IMR-90 (cell line): ENCODE measurements at regions not wholly inside any gene's neighbourhood (a gene's known extent, or its start where the extent isn't known, plus 50 kb on each side); places are given as distances from the start of the nearest gene placed in this dataset.

ENCODE experiments used
- ATAC-seq: fragments of 200-7000 bp; cut with Tn5 transposase; 2 replicates; pipeline ENCODE4 v1.9.1; 2020; ENCODE audit warnings: low read depth, mild to moderate bottlenecking, moderate library complexity
- BruUV-seq: library from RNA; stranded (reverse); fragments of 400-500 nt; replicated peaks from 2 replicates; lab custom pipeline; 2021; lab: Mats Ljungman, UMichigan
- CTCF ChIA-PET: fragments of 300-600 bp; formaldehyde crosslinking; extraction: SDS; loops from one replicate; lab custom pipeline; 2021; ENCODE audit warnings: antibody characterized with exemption; lab: Yijun Ruan, JAX
- POLR2A ChIA-PET: fragments of 300-600 bp; sonication (Branson Sonifier 250); formaldehyde crosslinking; loops from one replicate; lab custom pipeline; 2022; ENCODE audit warnings: antibody characterized with exemption; ENCODE audit not compliant: unreplicated experiment; lab: Charles Lee
- DNase-seq: peaks from one replicate; pipeline ENCODE4 v3.0.0; 2013
- H2AFZ ChIP-seq: replicated peaks from 2 replicates; pipeline ENCODE3; 2013; ENCODE audit warnings: low read length, mild to moderate bottlenecking; ENCODE audit not compliant: poor library complexity
- H2AK5ac ChIP-seq: 2 replicates; pipeline ENCODE4 v1.6.1; 2013; ENCODE audit warnings: low read depth, low read length, inconsistent platforms
- H2AK9ac ChIP-seq: replicated peaks from 2 replicates; pipeline ENCODE3; 2013; ENCODE audit warnings: mild to moderate bottlenecking, low read depth, low read length, moderate library complexity; ENCODE audit not compliant: poor library complexity
- H2BK120ac ChIP-seq: 2 replicates; pipeline ENCODE4 v1.6.1; 2013; ENCODE audit warnings: low read depth, low read length, inconsistent platforms
- H2BK15ac ChIP-seq: 3 replicates; pipeline ENCODE4 v1.6.1; 2013; ENCODE audit warnings: low read depth, low read length, inconsistent platforms
- H2BK20ac ChIP-seq: 2 replicates; pipeline ENCODE4 v1.6.1; 2013; ENCODE audit warnings: low read depth, mild to moderate bottlenecking, inconsistent platforms, low read length, moderate library complexity
- H2BK5ac ChIP-seq: 2 replicates; pipeline ENCODE4 v1.6.1; 2013; ENCODE audit warnings: mild to moderate bottlenecking, low read depth, low read length, inconsistent platforms; ENCODE audit not compliant: poor library complexity, severe bottlenecking
- H3K14ac ChIP-seq: replicated peaks from 2 replicates; pipeline ENCODE4 v1.6.1; 2013; ENCODE audit warnings: low read depth, low read length, inconsistent platforms
- H3K18ac ChIP-seq: 2 replicates; pipeline ENCODE4 v1.6.1; 2013; ENCODE audit warnings: low read depth, low read length, control low read depth
- H3K23ac ChIP-seq: 2 replicates; pipeline ENCODE4 v1.6.1; 2013; ENCODE audit warnings: low read depth, low read length, inconsistent platforms
- H3K27ac ChIP-seq: 2 replicates; pipeline ENCODE4 v1.5.1; 2013; ENCODE audit warnings: mild to moderate bottlenecking, control low read depth, low read length; ENCODE audit not compliant: insufficient read depth
- H3K27me3 ChIP-seq: 2 replicates; pipeline ENCODE4 v1.6.1; 2013; ENCODE audit warnings: low read length; ENCODE audit not compliant: control insufficient read depth, insufficient read depth
- H3K36me3 ChIP-seq: 2 replicates; pipeline ENCODE4 v1.6.1; 2013; ENCODE audit warnings: low read length, mixed read lengths; ENCODE audit not compliant: control insufficient read depth, insufficient read depth
- H3K4ac ChIP-seq: 2 replicates; pipeline ENCODE4 v1.6.1; 2013; ENCODE audit warnings: low read depth, low read length, inconsistent platforms
- H3K4me1 ChIP-seq: 2 replicates; pipeline ENCODE4 v1.6.1; 2013; ENCODE audit warnings: low read length, mixed read lengths; ENCODE audit not compliant: control insufficient read depth, insufficient read depth
- H3K4me2 ChIP-seq: 2 replicates; pipeline ENCODE4 v1.6.1; 2013; ENCODE audit warnings: low read depth, mild to moderate bottlenecking, control low read depth, low read length, moderate library complexity
- H3K4me3 ChIP-seq: 2 replicates; pipeline ENCODE4 v1.5.1; 2013; ENCODE audit warnings: low read depth, mild to moderate bottlenecking, control low read depth, low read length, moderate library complexity; ENCODE audit not compliant: insufficient read depth
- H3K56ac ChIP-seq: 2 replicates; pipeline ENCODE4 v1.6.1; 2013; ENCODE audit warnings: low read length, inconsistent platforms; ENCODE audit not compliant: insufficient read depth; ENCODE audit errors: extremely low read depth
- H3K79me1 ChIP-seq, 2 experiments: 2 replicates each; pipeline ENCODE4 v1.6.1; 2013; ENCODE audit warnings: low read length in 2 of 2, inconsistent platforms in 1 of 2, low read depth in 1 of 2
- H3K9ac ChIP-seq: 2 replicates; pipeline ENCODE4 v1.6.1; 2013; ENCODE audit warnings: low read depth, low read length, control low read depth
- H3K9me1 ChIP-seq: 2 replicates; pipeline ENCODE4 v1.6.1; 2013; ENCODE audit warnings: low read length, inconsistent platforms; ENCODE audit not compliant: insufficient read depth
- H3K9me3 ChIP-seq: 2 replicates; pipeline ENCODE4 v1.6.1; 2013; ENCODE audit warnings: low read length; ENCODE audit not compliant: control insufficient read depth, insufficient read depth
- H4K20me1 ChIP-seq: 2 replicates; pipeline ENCODE4 v1.6.1; 2013; ENCODE audit warnings: low read length, inconsistent platforms; ENCODE audit not compliant: insufficient read depth
- H4K5ac ChIP-seq: 2 replicates; pipeline ENCODE4 v1.6.1; 2013; ENCODE audit warnings: mild to moderate bottlenecking, low read depth, low read length, control low read depth
- H4K8ac ChIP-seq, 2 experiments: 2 replicates each; pipeline ENCODE4 v1.6.1; 2013; ENCODE audit warnings: low read depth in 2 of 2, low read length in 2 of 2, control low read depth in 1 of 2, inconsistent platforms in 1 of 2
- H4K91ac ChIP-seq: 2 replicates; pipeline ENCODE4 v1.6.1; 2013; ENCODE audit warnings: low read depth, low read length, inconsistent platforms; ENCODE audit not compliant: insufficient read depth
- BHLHE40 ChIP-seq: fragments of 150-350 bp; IDR thresholded peaks from 2 replicates; pipeline ENCODE4 v1.6.1; 2016; ENCODE audit warnings: mild to moderate bottlenecking, low read depth, low read length
- CEBPB ChIP-seq: IDR thresholded peaks from 2 replicates; pipeline ENCODE4 v1.6.1; 2012; ENCODE audit warnings: low read depth, low read length, improper control_type of control experiment
- CHD1 ChIP-seq: IDR thresholded peaks from 2 replicates; pipeline ENCODE4 v1.6.1; 2012; ENCODE audit warnings: low read depth, low read length, improper control_type of control experiment
- FOS ChIP-seq: fragments of 150-350 bp; IDR thresholded peaks from 2 replicates; pipeline ENCODE4 v1.6.1; 2016; ENCODE audit warnings: low read depth, low read length
- MAFK ChIP-seq: IDR thresholded peaks from 2 replicates; pipeline ENCODE4 v1.6.1; 2012; ENCODE audit warnings: low read depth, low read length, improper control_type of control experiment
- MAZ ChIP-seq: IDR thresholded peaks from 2 replicates; pipeline ENCODE4 v1.6.1; 2012; ENCODE audit warnings: low read depth, mild to moderate bottlenecking, low read length, improper control_type of control experiment, moderate library complexity, borderline replicate concordance
- NFE2L2 ChIP-seq: fragments of 150-350 bp; IDR thresholded peaks from 2 replicates; pipeline ENCODE4 v1.6.1; 2016; ENCODE audit warnings: low read depth, mild to moderate bottlenecking, low read length
- POLR2A ChIP-seq: IDR thresholded peaks from 2 replicates; pipeline ENCODE4 v1.6.1; 2012; ENCODE audit warnings: mild to moderate bottlenecking, low read depth, low read length
- RAD21 ChIP-seq: IDR thresholded peaks from 2 replicates; pipeline ENCODE4 v1.6.1; 2012; ENCODE audit warnings: low read length, improper control_type of control experiment
- WGBS, 2 experiments: methylation state at CpG; one replicate each; pipeline versions ENCODE4 v1.1.5 to v1.1.7; 2013; ENCODE audit warnings: missing lambda C conversion rate in 2 of 2; ENCODE audit not compliant: insufficient read length in 1 of 2; ENCODE audit errors: extremely low coverage in 2 of 2; 5-methylcytosine and 5-hydroxymethylcytosine counted together
- dilution Hi-C: fragments of 300-500 bp; cut with HindIII; formaldehyde crosslinking; loops from one replicate; pipeline ENCODE4 v1.14.3; 2018; ENCODE audit warnings: low sequenced_read_pairs; ENCODE audit not compliant: unreplicated experiment
- in situ Hi-C: fragments of 300-500 bp; cut with MboI; formaldehyde crosslinking; loops from 3 replicates; pipeline ENCODE4 v1.14.3; 2019; ENCODE audit warnings: low sequenced_read_pairs, inconsistent platforms, mixed read lengths
- intact Hi-C: fragments of 100-400 bp; cut with micrococcal nuclease; formaldehyde crosslinking; loops from 2 replicates; pipeline ENCODE4 v1.10.0; 2022
- TF ChIP-seq, protein P1 (sequence below): fragments of 150-350 bp; IDR thresholded peaks from 2 replicates; pipeline ENCODE4 v1.6.1; 2016; ENCODE audit warnings: low read depth, mild to moderate bottlenecking, low read length, moderate library complexity, borderline replicate concordance
- TF ChIP-seq, protein P2 (sequence below): conservative IDR thresholded peaks from 2 replicates; pipeline ENCODE4 v1.5.1; 2012; ENCODE audit warnings: mild to moderate bottlenecking, low read depth, low read length, improper control_type of control experiment
- TF ChIP-seq, protein P3 (sequence below): fragments of 150-350 bp; IDR thresholded peaks from 2 replicates; pipeline ENCODE4 v1.6.1; 2017; ENCODE audit warnings: mild to moderate bottlenecking, antibody characterized with exemption, low read length, low read depth

DNA sequence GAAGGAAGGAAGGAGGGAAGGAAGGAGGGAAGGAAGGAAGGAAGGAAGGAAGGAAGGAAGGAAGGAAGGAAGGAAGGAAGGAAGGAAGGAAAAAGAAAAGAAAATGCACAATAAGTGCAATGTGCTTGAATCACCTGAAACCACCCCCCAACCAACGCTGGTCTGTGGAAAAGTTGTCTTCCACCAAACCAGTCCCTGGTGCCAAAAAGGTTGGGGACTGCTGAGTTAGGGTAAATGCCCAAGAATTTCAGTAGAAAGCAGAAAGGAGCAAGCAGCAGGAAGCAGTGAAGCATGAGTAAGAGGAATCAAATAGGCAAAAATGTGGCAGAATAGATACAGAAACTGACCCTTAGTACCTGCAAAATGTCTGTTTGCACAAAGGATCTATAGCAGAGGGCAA, 137.2 kb downstream of the JCAD start:
- Histone ChIP-seq H3K56ac (no peak overlapping the region), H2BK20ac (no peak overlapping the region), H3K18ac (no peak overlapping the region), H2BK5ac (no peak overlapping the region), H2BK120ac (no peak overlapping the region), H3K4me3 (no peak overlapping the region), H3K36me3 (no peaks in the 10 kb centered on the region), H4K8ac (no peak overlapping the region), H2BK15ac (no peak overlapping the region), H3K4ac (no peak overlapping the region), H3K27me3 (peaks cover 41% of the 10 kb centered on the region), H2AK9ac (no peak overlapping the region), H4K91ac (no peak overlapping the region), H3K23ac (no peak overlapping the region), H3K14ac (no peak overlapping the region), H3K9me3 (no peaks in the 10 kb centered on the region), H4K5ac (no peak overlapping the region), H3K79me1 (no peaks in the 10 kb centered on the region), H4K20me1 (no peaks in the 10 kb centered on the region), H3K9ac (no peak overlapping the region), H2AK5ac (no peak overlapping the region), H2AFZ (no peak overlapping the region), H3K9me1 (no peaks in the 10 kb centered on the region), H3K27ac (no peak overlapping the region), H3K4me2 (no peak overlapping the region), H3K4me1 (peaks cover 6% of the 10 kb centered on the region; the same call in 1 of the 2 replicates)
- DNase-seq (no peak), ATAC-seq (no peak)
- in situ Hi-C loops, result no loop called here
- no peak for TF ChIP-seq CEBPB
- no peak for TF ChIP-seq RAD21
- no peak for TF ChIP-seq MAZ
- TF ChIP-seq, protein P1, sequence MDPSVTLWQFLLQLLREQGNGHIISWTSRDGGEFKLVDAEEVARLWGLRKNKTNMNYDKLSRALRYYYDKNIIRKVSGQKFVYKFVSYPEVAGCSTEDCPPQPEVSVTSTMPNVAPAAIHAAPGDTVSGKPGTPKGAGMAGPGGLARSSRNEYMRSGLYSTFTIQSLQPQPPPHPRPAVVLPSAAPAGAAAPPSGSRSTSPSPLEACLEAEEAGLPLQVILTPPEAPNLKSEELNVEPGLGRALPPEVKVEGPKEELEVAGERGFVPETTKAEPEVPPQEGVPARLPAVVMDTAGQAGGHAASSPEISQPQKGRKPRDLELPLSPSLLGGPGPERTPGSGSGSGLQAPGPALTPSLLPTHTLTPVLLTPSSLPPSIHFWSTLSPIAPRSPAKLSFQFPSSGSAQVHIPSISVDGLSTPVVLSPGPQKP, result no peak
- TF ChIP-seq CHD1, result no peak
- no peak for TF ChIP-seq MAFK
- TF ChIP-seq FOS, result no peak
- TF ChIP-seq POLR2A, result no peak
- TF ChIP-seq NFE2L2, result no peak
- TF ChIP-seq, protein P2, sequence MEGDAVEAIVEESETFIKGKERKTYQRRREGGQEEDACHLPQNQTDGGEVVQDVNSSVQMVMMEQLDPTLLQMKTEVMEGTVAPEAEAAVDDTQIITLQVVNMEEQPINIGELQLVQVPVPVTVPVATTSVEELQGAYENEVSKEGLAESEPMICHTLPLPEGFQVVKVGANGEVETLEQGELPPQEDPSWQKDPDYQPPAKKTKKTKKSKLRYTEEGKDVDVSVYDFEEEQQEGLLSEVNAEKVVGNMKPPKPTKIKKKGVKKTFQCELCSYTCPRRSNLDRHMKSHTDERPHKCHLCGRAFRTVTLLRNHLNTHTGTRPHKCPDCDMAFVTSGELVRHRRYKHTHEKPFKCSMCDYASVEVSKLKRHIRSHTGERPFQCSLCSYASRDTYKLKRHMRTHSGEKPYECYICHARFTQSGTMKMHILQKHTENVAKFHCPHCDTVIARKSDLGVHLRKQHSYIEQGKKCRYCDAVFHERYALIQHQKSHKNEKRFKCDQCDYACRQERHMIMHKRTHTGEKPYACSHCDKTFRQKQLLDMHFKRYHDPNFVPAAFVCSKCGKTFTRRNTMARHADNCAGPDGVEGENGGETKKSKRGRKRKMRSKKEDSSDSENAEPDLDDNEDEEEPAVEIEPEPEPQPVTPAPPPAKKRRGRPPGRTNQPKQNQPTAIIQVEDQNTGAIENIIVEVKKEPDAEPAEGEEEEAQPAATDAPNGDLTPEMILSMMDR, result no peak
- TF ChIP-seq, protein P3, sequence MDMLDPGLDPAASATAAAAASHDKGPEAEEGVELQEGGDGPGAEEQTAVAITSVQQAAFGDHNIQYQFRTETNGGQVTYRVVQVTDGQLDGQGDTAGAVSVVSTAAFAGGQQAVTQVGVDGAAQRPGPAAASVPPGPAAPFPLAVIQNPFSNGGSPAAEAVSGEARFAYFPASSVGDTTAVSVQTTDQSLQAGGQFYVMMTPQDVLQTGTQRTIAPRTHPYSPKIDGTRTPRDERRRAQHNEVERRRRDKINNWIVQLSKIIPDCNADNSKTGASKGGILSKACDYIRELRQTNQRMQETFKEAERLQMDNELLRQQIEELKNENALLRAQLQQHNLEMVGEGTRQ, result no peak
- TF ChIP-seq BHLHE40, result no peak
- dilution Hi-C loops, result no loop called here
- intact Hi-C loops, result no loop called here
- ChIA-PET CTCF (no interaction called here), POLR2A (no interaction called here)
- WGBS, 2 experiments, result no CpG with 5 or more reads among the region's 1 CpG
- no TSS peak for BruUV-seq
